GM19324 (cell line): ENCODE measurements at regions not wholly inside any gene's neighbourhood (a gene's known extent, or its start where the extent isn't known, plus 50 kb on each side); places are given as distances from the start of the nearest gene placed in this dataset.

Experiments
- ATAC-seq: cut with Tn5 transposase; IDR thresholded peaks from one replicate; pipeline ENCODE4 v1.9.1; 2021; ENCODE audit warnings: mild to moderate bottlenecking, moderate library complexity; ENCODE audit not compliant: unreplicated experiment, low FRiP score

GRCh38 chr18:22260208-22260820 is 90.9 kb downstream of the GATA6 start:
- ATAC-seq = no peak

GRCh38 chr18:22257022-22257543 is 87.7 kb downstream of the GATA6 start:
- ATAC-seq = no peak

- ATAC-seq = no peak
Observed at GRCh38 chr18:22254088-22254487, 84.7 kb downstream of the GATA6 start.

GRCh38 chr18:22253676-22254075 is 84.3 kb downstream of the GATA6 start:
- ATAC-seq = no peak

GRCh38 chr18:22253156-22253555 is 83.8 kb downstream of the GATA6 start:
- no peak for ATAC-seq
